PFSK-1 (cell line): ENCODE measurements at regions not wholly inside any gene's neighbourhood (a gene's known extent, or its start where the extent isn't known, plus 50 kb on each side); places are given as distances from the start of the nearest gene placed in this dataset.

ENCODE experiments used
- FOXP2 ChIP-seq: optimal IDR thresholded peaks from 2 replicates; pipeline ENCODE3; 2011; ENCODE audit warnings: borderline replicate concordance, control low read depth, inconsistent platforms; ENCODE audit not compliant: insufficient read depth; ENCODE audit errors: extremely low read length, extremely low read depth
- POLR2AphosphoS5 ChIP-seq: IDR thresholded peaks from 2 replicates; pipeline ENCODE4 v1.6.1; 2012; ENCODE audit warnings: low read depth, mild to moderate bottlenecking, control low read depth, low read length, moderate library complexity
- SIN3A ChIP-seq: IDR thresholded peaks from 2 replicates; pipeline ENCODE4 v1.6.1; 2012; ENCODE audit warnings: mild to moderate bottlenecking, low read length, moderate library complexity, borderline replicate concordance; ENCODE audit not compliant: insufficient read depth
- TAF1 ChIP-seq: IDR thresholded peaks from 2 replicates; pipeline ENCODE4 v1.6.1; 2012; ENCODE audit warnings: low read length, control low read depth, borderline replicate concordance; ENCODE audit not compliant: insufficient read depth
- TF ChIP-seq, protein P1 (sequence below), 2 experiments: IDR thresholded peaks; 2 replicates each; pipeline versions ENCODE4 v1.6.1 to v1.8.0; 2011 to 2012; ENCODE audit warnings: low read depth in 2 of 2, low read length in 2 of 2, control low read depth in 1 of 2, inconsistent platforms in 1 of 2, mild to moderate bottlenecking in 1 of 2, moderate library complexity in 1 of 2; ENCODE audit not compliant: insufficient read depth in 1 of 2

DNA sequence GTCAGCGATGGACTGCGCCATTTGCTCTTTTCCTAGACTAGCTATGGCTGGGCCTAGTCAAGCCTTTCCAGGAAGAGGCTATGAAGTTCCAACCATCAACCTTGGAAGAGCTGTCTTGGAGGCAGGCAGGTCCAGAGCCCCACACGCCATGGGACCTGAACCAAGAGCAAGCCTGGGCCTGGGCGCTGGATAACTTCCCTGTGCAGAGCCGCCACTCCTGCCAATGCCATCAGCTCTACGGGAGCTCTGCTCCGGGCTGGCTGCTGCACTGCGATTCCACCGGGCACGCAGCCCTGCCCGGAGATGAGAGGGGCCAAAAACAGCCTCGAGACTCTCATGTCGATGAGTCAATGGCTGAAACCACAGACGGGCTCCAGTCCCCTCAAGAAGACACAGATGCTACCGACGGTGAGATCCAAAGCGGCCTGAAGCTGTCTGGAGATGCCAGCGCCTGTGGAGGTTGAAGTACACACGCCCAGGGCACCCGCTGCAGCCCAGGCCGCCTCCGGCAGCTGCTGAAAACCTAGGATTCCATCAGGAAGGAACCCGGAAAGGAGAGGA is 103.7 kb upstream of the SELENOP start:
- TF ChIP-seq, protein P1, sequence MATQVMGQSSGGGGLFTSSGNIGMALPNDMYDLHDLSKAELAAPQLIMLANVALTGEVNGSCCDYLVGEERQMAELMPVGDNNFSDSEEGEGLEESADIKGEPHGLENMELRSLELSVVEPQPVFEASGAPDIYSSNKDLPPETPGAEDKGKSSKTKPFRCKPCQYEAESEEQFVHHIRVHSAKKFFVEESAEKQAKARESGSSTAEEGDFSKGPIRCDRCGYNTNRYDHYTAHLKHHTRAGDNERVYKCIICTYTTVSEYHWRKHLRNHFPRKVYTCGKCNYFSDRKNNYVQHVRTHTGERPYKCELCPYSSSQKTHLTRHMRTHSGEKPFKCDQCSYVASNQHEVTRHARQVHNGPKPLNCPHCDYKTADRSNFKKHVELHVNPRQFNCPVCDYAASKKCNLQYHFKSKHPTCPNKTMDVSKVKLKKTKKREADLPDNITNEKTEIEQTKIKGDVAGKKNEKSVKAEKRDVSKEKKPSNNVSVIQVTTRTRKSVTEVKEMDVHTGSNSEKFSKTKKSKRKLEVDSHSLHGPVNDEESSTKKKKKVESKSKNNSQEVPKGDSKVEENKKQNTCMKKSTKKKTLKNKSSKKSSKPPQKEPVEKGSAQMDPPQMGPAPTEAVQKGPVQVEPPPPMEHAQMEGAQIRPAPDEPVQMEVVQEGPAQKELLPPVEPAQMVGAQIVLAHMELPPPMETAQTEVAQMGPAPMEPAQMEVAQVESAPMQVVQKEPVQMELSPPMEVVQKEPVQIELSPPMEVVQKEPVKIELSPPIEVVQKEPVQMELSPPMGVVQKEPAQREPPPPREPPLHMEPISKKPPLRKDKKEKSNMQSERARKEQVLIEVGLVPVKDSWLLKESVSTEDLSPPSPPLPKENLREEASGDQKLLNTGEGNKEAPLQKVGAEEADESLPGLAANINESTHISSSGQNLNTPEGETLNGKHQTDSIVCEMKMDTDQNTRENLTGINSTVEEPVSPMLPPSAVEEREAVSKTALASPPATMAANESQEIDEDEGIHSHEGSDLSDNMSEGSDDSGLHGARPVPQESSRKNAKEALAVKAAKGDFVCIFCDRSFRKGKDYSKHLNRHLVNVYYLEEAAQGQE (IDR thresholded peaks at IDR 0.05; ENCODE audit: insufficient read depth in 1 of 2, low read depth in 2 of 2, low read length in 2 of 2): no peak
- TF ChIP-seq TAF1: no peak
- no peak for TF ChIP-seq FOXP2
- no peak for TF ChIP-seq POLR2AphosphoS5
- no peak for TF ChIP-seq SIN3A

- TF ChIP-seq SIN3A (no peak), FOXP2 (no peak), POLR2AphosphoS5 (no peak)
These were observed 100.6 kb upstream of the SELENOP start for GRCh38 chr5:42912184-42912798.

DNA sequence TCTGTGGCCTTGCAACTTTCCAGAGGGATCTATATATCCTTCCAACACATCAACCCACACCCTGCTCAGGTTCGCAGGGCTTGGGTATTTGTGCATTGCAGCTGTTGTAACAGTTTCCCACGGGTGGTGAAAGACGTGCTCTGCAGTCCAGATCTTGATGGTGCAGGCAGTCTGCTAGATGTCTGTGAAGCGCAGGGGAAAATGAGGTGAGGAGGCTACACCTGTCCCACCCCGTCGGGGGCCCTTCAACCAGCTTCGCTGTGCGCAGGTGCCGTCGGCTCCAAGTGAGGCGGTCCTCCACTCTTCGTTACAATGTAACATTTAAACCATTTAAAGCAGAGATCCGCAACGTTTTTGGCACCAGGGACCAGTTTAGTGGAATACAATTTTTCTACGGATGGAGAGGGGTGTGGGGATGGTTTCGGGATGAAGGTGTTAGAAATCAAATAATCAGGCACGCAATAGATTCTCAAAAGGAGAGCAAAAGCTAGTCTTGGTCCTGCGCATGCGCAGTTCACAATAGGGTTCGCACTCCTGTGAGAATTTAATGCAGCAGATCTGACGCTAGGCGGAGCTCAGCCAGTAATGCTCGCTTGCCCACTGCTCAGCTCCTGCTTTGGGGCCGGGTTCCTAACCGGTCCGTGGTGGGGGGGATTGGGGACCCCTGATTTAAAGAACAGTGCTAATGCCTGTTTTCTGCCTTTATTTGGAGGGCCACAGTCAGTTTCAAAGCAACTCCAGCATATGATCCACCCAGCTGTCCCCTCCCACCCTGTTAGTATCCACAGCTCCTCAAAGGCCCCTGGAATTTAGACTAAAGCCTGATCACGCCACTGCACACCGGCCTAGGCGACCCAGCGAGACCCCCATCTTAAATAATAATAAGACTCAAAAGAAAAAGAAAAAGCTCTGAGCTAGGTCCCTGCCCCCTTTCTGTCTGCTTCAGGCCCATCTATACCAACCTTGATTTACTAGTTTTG is 97.1 kb upstream of the SELENOP start:
- TF ChIP-seq FOXP2 (no peak), TAF1 (no peak), POLR2AphosphoS5 (no peak), SIN3A (no peak)
- TF ChIP-seq, protein P1 (IDR thresholded peaks at IDR 0.05; ENCODE audit: insufficient read depth in 1 of 2, low read depth in 2 of 2, low read length in 2 of 2): no peak

DNA sequence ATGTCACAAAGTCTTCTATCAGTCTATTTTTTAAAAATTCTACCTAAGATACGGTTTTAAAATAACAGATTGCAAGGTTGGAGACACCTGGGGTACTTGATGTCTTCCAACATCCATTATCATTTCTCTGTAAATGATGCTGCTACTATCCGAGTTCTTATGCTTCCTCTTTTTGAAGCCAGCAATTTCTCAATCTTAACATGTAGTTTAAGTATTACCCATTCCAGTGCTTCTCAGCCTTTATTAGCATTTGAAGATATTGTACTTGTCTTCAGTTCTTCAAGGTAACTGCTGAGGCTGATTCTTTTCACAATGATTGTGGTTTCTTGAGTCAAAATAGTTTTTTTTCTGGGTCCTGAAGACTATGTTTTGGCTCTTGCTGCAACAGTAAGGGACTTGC is 96.4 kb upstream of the SELENOP start:
- no peak for TF ChIP-seq SIN3A
- TF ChIP-seq POLR2AphosphoS5: no peak
- TF ChIP-seq, protein P1 (IDR thresholded peaks at IDR 0.05; ENCODE audit: insufficient read depth in 1 of 2, low read depth in 2 of 2, low read length in 2 of 2): no peak
- no peak for TF ChIP-seq FOXP2
- TF ChIP-seq TAF1: no peak

- no peak for TF ChIP-seq POLR2AphosphoS5
- no peak for TF ChIP-seq FOXP2
- TF ChIP-seq SIN3A: no peak
- TF ChIP-seq, protein P1 (IDR thresholded peaks at IDR 0.05; ENCODE audit: insufficient read depth in 1 of 2, low read depth in 2 of 2, low read length in 2 of 2): no peak
These were observed 94.1 kb upstream of the SELENOP start for GRCh38 chr5:42905827-42906226.
